ENCODE measurements at regions not wholly inside any gene's neighbourhood (a gene's known extent, or its start where the extent isn't known, plus 50 kb on each side); places are given as distances from the start of the nearest gene placed in this dataset.

DNA sequence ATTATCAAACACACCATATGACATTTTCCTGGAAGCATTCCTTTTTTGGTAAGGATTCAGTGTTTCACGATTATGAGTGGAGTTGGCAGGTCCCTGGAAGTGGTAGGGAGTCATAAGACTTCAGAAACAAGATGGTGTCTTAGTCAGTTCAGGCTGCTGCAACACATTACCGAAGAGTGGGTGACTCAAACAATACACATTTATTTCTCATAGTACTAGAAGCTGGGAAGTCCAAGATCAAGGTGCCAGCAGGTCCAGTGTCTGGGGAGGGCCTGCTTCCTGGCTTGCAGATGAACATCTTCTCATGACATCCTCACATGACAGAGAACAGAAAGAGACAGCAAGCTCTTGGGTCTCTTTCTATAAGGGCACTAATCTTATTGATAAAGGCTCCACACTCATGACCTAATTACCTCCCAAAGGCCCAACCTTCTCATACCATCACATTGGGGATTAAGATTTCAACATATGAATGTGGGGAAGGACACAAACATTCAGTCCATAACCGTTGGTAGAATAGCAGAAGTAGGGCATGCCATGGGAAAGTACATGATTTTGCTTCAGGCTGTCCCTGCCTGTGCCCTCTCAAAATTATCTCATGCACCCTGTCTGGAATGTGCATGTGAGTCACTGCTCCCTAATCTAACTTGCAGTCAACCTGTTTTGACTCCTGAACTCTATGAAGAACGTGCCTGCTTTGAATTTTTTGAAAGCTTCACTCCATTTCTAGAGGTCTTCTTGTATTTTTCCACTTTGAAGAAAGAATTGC, 72.5 kb downstream of the GTPBP8 start:
- WGBS, 2 experiments (ENCODE audit: low coverage in 1 of 2, low lambda C conversion rate in 2 of 2, missing lambda C conversion rate in 2 of 2), result 48 to 52% methylated on average over 4 of the region's 4 CpGs
- H2AFZ ChIP-seq, result no peak overlapping the region
- H3K4me1 ChIP-seq (ENCODE audit: insufficient read depth), result no peaks in the 10 kb centered on the region
- H3K79me2 ChIP-seq (ENCODE audit: insufficient read depth), result no peaks in the 10 kb centered on the region
- no peaks in the 10 kb centered on the region for H3K9me3 ChIP-seq (ENCODE audit: low read depth)
- no peak overlapping the region for H3K4me3 ChIP-seq
- H3F3A ChIP-seq (ENCODE audit: insufficient read depth), result peaks cover 9% of the 10 kb centered on the region; the same call in 1 of the 2 replicates
- in situ Hi-C loops (cut with MboI), result no loop called here
- DNase-seq, result peak; percentile 43
- H3K4me2 ChIP-seq (ENCODE audit: unreplicated experiment), result no peak overlapping the region
- TF ChIP-seq EZH2 (IDR thresholded peaks at IDR 0.05; ENCODE audit: insufficient read depth, poor library complexity, severe bottlenecking), result no peak
- no peak for TF ChIP-seq EZH2phosphoT487 (IDR thresholded peaks at IDR 0.05; ENCODE audit: insufficient read depth, low read depth)
- H3K36me3 ChIP-seq (ENCODE audit: low read depth), result no peaks in the 10 kb centered on the region
- H3K27me3 ChIP-seq (replicated peaks; ENCODE audit: insufficient read depth), result no peaks in the 10 kb centered on the region
- H3K9me2 ChIP-seq (ENCODE audit: insufficient read depth), result no peaks in the 10 kb centered on the region
- no peaks in the 10 kb centered on the region for H4K20me1 ChIP-seq (ENCODE audit: insufficient read depth)
- no peak overlapping the region for H3K27ac ChIP-seq
- no peak overlapping the region for H3K9ac ChIP-seq

DNA sequence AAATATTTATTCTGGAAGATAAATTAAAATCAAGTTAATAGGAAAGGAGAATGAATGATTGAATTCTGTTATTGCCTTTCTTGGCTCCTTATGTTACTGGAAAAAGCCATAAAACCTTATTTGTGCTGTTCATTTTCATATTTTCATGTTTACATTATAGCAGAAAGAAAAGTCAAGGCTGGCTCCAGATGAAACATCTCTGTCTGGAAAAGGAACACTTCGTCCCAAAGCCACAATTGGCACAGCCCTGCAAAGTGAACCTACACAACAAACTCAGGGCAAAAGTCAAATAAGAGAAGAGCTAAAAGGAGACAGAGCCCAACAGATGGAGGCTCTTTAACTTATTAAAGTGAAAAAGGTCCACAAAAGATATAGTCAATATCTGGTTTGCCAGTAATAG, 73.4 kb downstream of the GTPBP8 start:
- no peak overlapping the region for H3K27ac ChIP-seq
- H3K36me3 ChIP-seq (ENCODE audit: low read depth), result no peaks in the 10 kb centered on the region
- no peaks in the 10 kb centered on the region for H3K9me2 ChIP-seq (ENCODE audit: insufficient read depth)
- no peak overlapping the region for H3K4me2 ChIP-seq (ENCODE audit: unreplicated experiment)
- 68 to 83% methylated on average over 1 of the region's 1 CpG for WGBS, 2 experiments (ENCODE audit: low coverage in 1 of 2, low lambda C conversion rate in 2 of 2, missing lambda C conversion rate in 2 of 2)
- H3K9me3 ChIP-seq (ENCODE audit: low read depth), result no peaks in the 10 kb centered on the region
- no peak for DNase-seq
- H3K27me3 ChIP-seq (replicated peaks; ENCODE audit: insufficient read depth), result no peaks in the 10 kb centered on the region
- TF ChIP-seq EZH2 (IDR thresholded peaks at IDR 0.05; ENCODE audit: insufficient read depth, poor library complexity, severe bottlenecking) (no peak), EZH2phosphoT487 (IDR thresholded peaks at IDR 0.05; ENCODE audit: insufficient read depth, low read depth) (no peak)
- in situ Hi-C loops (cut with MboI), result no loop called here
- H3K4me1 ChIP-seq (ENCODE audit: insufficient read depth), result no peaks in the 10 kb centered on the region
- H3K9ac ChIP-seq, result no peak overlapping the region
- H3K79me2 ChIP-seq (ENCODE audit: insufficient read depth), result no peaks in the 10 kb centered on the region
- no peak overlapping the region for H2AFZ ChIP-seq
- H3F3A ChIP-seq (ENCODE audit: insufficient read depth), result peaks cover 13% of the 10 kb centered on the region
- H3K4me3 ChIP-seq, result no peak overlapping the region
- no peaks in the 10 kb centered on the region for H4K20me1 ChIP-seq (ENCODE audit: insufficient read depth)

DNA sequence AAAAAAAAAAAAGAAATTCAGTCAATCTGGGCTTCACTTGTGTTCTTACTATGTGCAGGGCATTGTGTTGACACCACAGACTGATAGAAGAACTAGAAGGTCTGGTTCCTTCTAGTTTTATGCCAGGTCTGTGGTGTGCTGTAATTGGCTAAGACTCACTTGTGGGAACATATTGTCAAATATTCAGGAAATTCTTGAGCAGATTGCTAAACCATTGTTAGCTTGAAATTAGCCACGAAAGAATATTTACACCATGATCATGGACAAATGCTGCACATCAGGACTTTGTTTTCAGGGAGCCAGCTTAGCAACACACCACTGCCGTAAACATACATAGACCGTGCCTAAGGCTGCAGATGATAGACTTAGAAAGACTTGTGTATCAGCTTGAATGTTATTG, 74.6 kb downstream of the GTPBP8 start:
- Histone ChIP-seq H2AFZ (no peak overlapping the region), H4K20me1 (ENCODE audit: insufficient read depth) (no peaks in the 10 kb centered on the region), H3K9ac (no peak overlapping the region), H3K27me3 (replicated peaks; ENCODE audit: insufficient read depth) (no peaks in the 10 kb centered on the region), H3K9me2 (ENCODE audit: insufficient read depth) (no peaks in the 10 kb centered on the region), H3K27ac (no peak overlapping the region), H3K79me2 (ENCODE audit: insufficient read depth) (no peaks in the 10 kb centered on the region), H3K4me1 (ENCODE audit: insufficient read depth) (peaks cover 6% of the 10 kb centered on the region), H3K4me3 (no peak overlapping the region), H3F3A (ENCODE audit: insufficient read depth) (peaks cover 24% of the 10 kb centered on the region), H3K9me3 (ENCODE audit: low read depth) (no peaks in the 10 kb centered on the region), H3K36me3 (ENCODE audit: low read depth) (no peaks in the 10 kb centered on the region), H3K4me2 (ENCODE audit: unreplicated experiment) (no peak overlapping the region)
- 80 to 96% methylated on average over 3 of the region's 3 CpGs for WGBS, 2 experiments (ENCODE audit: low coverage in 1 of 2, low lambda C conversion rate in 2 of 2, missing lambda C conversion rate in 2 of 2)
- in situ Hi-C loops (cut with MboI), result no loop called here
- TF ChIP-seq EZH2 (IDR thresholded peaks at IDR 0.05; ENCODE audit: insufficient read depth, poor library complexity, severe bottlenecking) (no peak), EZH2phosphoT487 (IDR thresholded peaks at IDR 0.05; ENCODE audit: insufficient read depth, low read depth) (no peak)
- DNase-seq, result no peak

DNA sequence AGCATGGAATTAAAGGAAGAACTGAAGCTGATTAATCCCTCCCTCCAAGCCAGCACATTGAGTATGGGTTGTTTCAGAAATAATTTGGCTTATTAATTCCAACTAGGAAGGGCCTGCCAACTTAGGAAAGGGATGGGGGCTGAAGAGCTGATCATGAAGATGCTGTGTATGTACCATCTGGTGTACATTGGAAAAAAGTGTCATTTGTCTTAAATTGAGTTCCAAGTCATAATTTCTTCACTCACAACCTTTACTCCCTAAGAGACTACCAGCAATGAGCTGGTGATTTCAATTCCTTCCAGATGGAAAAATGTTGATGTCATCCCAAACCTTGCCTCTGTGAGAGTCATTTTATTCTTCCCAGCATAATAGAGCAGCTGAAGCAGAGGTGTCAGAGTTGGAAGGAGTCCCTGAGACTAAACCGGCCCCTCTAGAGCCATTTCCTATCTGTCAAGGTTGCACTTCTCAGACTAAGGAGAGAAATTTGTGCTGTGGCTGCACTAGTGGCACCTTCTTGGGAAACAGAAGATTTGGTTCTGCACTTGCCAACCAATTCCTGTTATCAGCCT, 79.4 kb downstream of the GTPBP8 start:
- H3K9me3 ChIP-seq (ENCODE audit: low read depth), result no peaks in the 10 kb centered on the region
- in situ Hi-C loops (cut with MboI), result no loop called here
- no peaks in the 10 kb centered on the region for H4K20me1 ChIP-seq (ENCODE audit: insufficient read depth)
- H3K9me2 ChIP-seq (ENCODE audit: insufficient read depth), result no peaks in the 10 kb centered on the region
- H3K4me1 ChIP-seq (ENCODE audit: insufficient read depth), result peaks cover 15% of the 10 kb centered on the region
- no peak overlapping the region for H3K4me3 ChIP-seq
- peak overlapping the region; percentile 47 for H3K4me2 ChIP-seq (ENCODE audit: unreplicated experiment)
- no peak for TF ChIP-seq EZH2 (IDR thresholded peaks at IDR 0.05; ENCODE audit: insufficient read depth, poor library complexity, severe bottlenecking)
- no peak for TF ChIP-seq EZH2phosphoT487 (IDR thresholded peaks at IDR 0.05; ENCODE audit: insufficient read depth, low read depth)
- peak; percentile 88 for DNase-seq
- H3K36me3 ChIP-seq (ENCODE audit: low read depth), result no peaks in the 10 kb centered on the region
- 0 to 4% methylated on average over 1 of the region's 1 CpG for WGBS, 2 experiments (ENCODE audit: low coverage in 1 of 2, low lambda C conversion rate in 2 of 2, missing lambda C conversion rate in 2 of 2)
- no peaks in the 10 kb centered on the region for H3K79me2 ChIP-seq (ENCODE audit: insufficient read depth)
- no peak overlapping the region for H2AFZ ChIP-seq
- H3K27ac ChIP-seq, result peak overlapping the region; percentile 59
- peaks cover 21% of the 10 kb centered on the region for H3F3A ChIP-seq (ENCODE audit: insufficient read depth)
- H3K9ac ChIP-seq, result peak overlapping the region; percentile 47
- no peaks in the 10 kb centered on the region for H3K27me3 ChIP-seq (replicated peaks; ENCODE audit: insufficient read depth)

Measured in GM23248 (cell line).